GM12873 (cell line): ENCODE measurements at regions not wholly inside any gene's neighbourhood (a gene's known extent, or its start where the extent isn't known, plus 50 kb on each side); places are given as distances from the start of the nearest gene placed in this dataset.

Source experiments
- CTCF ChIP-seq: IDR thresholded peaks from 2 replicates; pipeline ENCODE4 v1.5.1; 2012; ENCODE audit warnings: low read depth, mild to moderate bottlenecking, moderate library complexity, low read length, control low read depth; ENCODE audit not compliant: insufficient read depth; ENCODE audit errors: missing control alignments

DNA sequence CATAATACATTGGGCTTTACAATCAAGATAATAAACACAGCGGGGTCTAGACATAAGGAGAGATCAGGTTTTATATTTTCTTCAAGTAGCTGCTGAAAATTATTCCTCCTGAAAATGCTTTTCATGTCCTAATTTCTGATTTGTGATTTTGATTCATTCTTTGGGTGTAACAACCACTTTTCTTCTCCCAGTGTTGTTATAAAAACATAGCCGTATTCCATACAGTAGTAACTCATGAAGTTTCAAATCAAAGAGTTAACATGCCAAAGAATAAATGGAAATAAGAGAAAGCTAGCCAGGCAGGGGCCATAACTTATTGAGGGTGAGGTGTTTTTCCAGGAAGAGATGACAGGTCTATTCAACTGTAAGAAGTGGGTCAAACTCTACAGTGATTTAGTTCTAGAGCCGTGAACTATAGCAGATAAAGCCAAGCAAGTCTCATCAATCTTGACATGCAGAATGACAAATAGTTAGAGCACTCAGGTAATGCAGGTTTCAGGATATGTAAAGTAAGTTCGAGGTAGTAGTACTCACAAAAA is 934.4 kb upstream of the SLITRK1 start:
- TF ChIP-seq CTCF: no peak

DNA sequence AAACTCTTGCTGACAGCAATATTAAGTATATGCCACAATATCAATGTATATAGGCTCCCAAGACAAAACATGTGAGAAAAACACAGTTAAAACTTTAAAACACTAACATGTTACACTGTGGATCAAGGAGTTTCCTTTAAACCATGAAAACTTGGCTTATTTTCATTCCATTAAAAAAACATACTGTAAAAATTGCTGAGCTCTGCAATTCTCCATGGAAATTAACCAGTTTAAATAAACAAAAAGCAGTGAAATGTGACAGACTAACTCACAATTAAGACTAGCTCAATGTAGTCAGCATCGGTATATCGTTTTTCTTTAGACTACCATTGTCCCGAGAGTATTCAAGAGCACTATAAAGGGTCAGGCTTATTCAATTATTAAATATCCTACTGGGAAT is 930.5 kb upstream of the SLITRK1 start:
- no peak for TF ChIP-seq CTCF

DNA sequence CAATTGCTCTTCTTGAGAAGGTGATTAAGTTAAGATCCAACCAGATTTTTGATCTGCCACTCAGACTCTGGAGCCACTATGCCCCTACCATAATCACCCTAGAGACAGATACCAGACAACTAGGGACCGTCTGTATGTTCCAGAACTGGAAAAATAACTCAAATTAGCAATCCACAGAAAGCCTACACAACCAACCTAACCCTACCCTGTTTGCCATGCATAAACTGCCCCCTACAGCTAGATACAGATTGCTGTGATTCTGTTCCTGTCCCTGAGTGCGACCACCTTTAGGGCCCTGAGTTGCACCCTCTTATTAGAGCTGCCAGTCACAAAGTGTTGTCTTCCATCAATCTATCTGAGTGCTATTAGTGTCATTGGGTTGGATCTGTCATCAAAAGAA is 929.8 kb upstream of the SLITRK1 start:
- no peak for TF ChIP-seq CTCF

DNA sequence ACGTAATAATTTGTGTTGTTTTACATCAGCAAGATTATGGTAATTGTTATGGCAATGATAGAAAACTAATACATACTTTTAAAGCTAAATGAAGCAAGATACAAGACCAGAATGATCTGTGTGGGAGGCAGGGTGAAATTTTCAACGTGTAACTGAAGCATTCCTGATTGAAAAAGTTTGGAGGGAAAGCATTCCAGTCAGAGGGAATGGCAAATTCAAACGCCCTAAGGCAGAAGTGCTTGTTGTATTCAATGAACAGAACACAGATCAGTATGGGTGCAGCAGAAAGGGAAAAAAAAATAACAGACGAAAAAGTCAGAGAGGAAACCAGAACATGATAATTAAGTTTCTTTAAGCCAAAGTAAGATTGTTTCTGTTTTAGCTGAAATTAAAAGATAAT is 928.5 kb upstream of the SLITRK1 start:
- no peak for TF ChIP-seq CTCF

GRCh38 chr13:84802073-84802472 is 919.8 kb upstream of the SLITRK1 start:
- TF ChIP-seq CTCF: no peak

GRCh38 chr13:84784443-84785153 is 902.3 kb upstream of the SLITRK1 start:
- TF ChIP-seq CTCF: no peak

GRCh38 chr13:84777316-84777715 is 895.0 kb upstream of the SLITRK1 start:
- no peak for TF ChIP-seq CTCF
